ENCODE measurements at regions not wholly inside any gene's neighbourhood (a gene's known extent, or its start where the extent isn't known, plus 50 kb on each side); places are given as distances from the start of the nearest gene placed in this dataset.
"Not testable (repeated sequence)": the region's sequence is repeated elsewhere in the genome, so short reads cannot be mapped to it uniquely, and the experiment has no call there.

- no peaks in the 10 kb centered on the region for H3K27me3 ChIP-seq (replicated peaks; ENCODE audit: insufficient read depth)
- no peak overlapping the region for H3K27ac ChIP-seq
- WGBS: 76% methylated on average over 3 of the region's 3 CpGs
- H3K4me3 ChIP-seq: no peak overlapping the region
- H3K4me1 ChIP-seq (replicated peaks): no peaks in the 10 kb centered on the region
- no peaks in the 10 kb centered on the region for H3K36me3 ChIP-seq
- H3K9me3 ChIP-seq: no peaks in the 10 kb centered on the region
- TF ChIP-seq CTCF (IDR thresholded peaks at IDR 0.05) (no peak), POLR2AphosphoS5 (IDR thresholded peaks at IDR 0.05) (no peak), POLR2A (IDR thresholded peaks at IDR 0.05) (no peak)
- intact Hi-C loops (cut with DNase I): no loop called here
- no peak for DNase-seq (ENCODE audit: low spot score)
Observed at GRCh38 chr7:66460921-66461361, 167.7 kb upstream of the KCTD7 start.

- WGBS: 95% methylated on average over 4 of the region's 4 CpGs
- intact Hi-C loops (cut with DNase I); H3K27me3 ChIP-seq (replicated peaks; ENCODE audit: insufficient read depth); H3K4me3 ChIP-seq; H3K36me3 ChIP-seq; H3K4me1 ChIP-seq (replicated peaks); H3K27ac ChIP-seq; DNase-seq (ENCODE audit: low spot score); H3K9me3 ChIP-seq: not testable (repeated sequence)
Observed at GRCh38 chr7:66461397-66461796, 167.3 kb upstream of the KCTD7 start.

DNA sequence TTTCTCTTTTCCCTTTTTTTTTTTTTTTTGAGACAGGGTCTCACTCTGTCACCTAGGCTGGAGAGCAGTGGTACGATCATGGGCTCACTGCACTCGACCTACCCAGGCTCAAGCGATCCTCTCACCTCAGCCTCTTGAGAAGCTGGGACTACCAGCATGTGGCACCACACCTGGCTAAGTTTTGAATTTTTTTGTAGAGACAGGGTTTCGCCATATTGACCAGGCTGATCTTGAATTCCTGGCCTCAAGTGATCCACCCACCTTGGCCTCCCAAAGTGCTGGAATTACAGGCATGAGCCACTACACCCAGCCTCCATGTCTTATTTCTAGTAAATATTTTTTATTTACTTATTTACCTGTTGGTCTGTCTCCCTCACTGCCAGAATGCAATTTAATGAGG is 165.8 kb upstream of the KCTD7 start:
- WGBS: 99% methylated on average over 4 of the region's 4 CpGs
- H3K4me3 ChIP-seq; DNase-seq (ENCODE audit: low spot score); intact Hi-C loops (cut with DNase I); H3K9me3 ChIP-seq; H3K36me3 ChIP-seq; H3K4me1 ChIP-seq (replicated peaks); H3K27ac ChIP-seq; H3K27me3 ChIP-seq (replicated peaks; ENCODE audit: insufficient read depth): not testable (repeated sequence)

GRCh38 chr7:66464059-66464458 is 164.6 kb upstream of the KCTD7 start:
- Histone ChIP-seq H3K4me1 (replicated peaks) (no peaks in the 10 kb centered on the region), H3K27me3 (replicated peaks; ENCODE audit: insufficient read depth) (no peaks in the 10 kb centered on the region), H3K27ac (no peak overlapping the region), H3K36me3 (no peaks in the 10 kb centered on the region), H3K4me3 (no peak overlapping the region), H3K9me3 (no peaks in the 10 kb centered on the region)
- TF ChIP-seq CTCF (IDR thresholded peaks at IDR 0.05) (no peak), POLR2A (IDR thresholded peaks at IDR 0.05) (no peak), POLR2AphosphoS5 (IDR thresholded peaks at IDR 0.05) (no peak)
- intact Hi-C loops (cut with DNase I): no loop called here
- DNase-seq (ENCODE audit: low spot score): no peak
- WGBS: 95% methylated on average over 6 of the region's 6 CpGs

GRCh38 chr7:66466081-66466600 is 162.5 kb upstream of the KCTD7 start:
- no peak overlapping the region for H3K27ac ChIP-seq
- TF ChIP-seq POLR2AphosphoS5 (IDR thresholded peaks at IDR 0.05): no peak
- TF ChIP-seq POLR2A (IDR thresholded peaks at IDR 0.05): no peak
- TF ChIP-seq CTCF (IDR thresholded peaks at IDR 0.05): no peak
- intact Hi-C loops (cut with DNase I): no loop called here
- H3K9me3 ChIP-seq: no peaks in the 10 kb centered on the region
- H3K4me1 ChIP-seq (replicated peaks): no peaks in the 10 kb centered on the region
- 94% methylated on average over 8 of the region's 8 CpGs for WGBS
- no peaks in the 10 kb centered on the region for H3K27me3 ChIP-seq (replicated peaks; ENCODE audit: insufficient read depth)
- no peak overlapping the region for H3K4me3 ChIP-seq
- no peak for DNase-seq (ENCODE audit: low spot score)
- H3K36me3 ChIP-seq: no peaks in the 10 kb centered on the region

- DNase-seq (ENCODE audit: low spot score): no peak
- Histone ChIP-seq H3K4me3 (no peak overlapping the region), H3K4me1 (replicated peaks) (no peaks in the 10 kb centered on the region), H3K9me3 (no peaks in the 10 kb centered on the region), H3K27ac (no peak overlapping the region), H3K27me3 (replicated peaks; ENCODE audit: insufficient read depth) (no peaks in the 10 kb centered on the region), H3K36me3 (no peaks in the 10 kb centered on the region)
- 96% methylated on average over 2 of the region's 2 CpGs for WGBS
- TF ChIP-seq POLR2AphosphoS5 (IDR thresholded peaks at IDR 0.05) (no peak), CTCF (IDR thresholded peaks at IDR 0.05) (no peak), POLR2A (IDR thresholded peaks at IDR 0.05) (no peak)
- intact Hi-C loops (cut with DNase I): no loop called here
Observed at GRCh38 chr7:66467887-66468286, 160.8 kb upstream of the KCTD7 start.

DNA sequence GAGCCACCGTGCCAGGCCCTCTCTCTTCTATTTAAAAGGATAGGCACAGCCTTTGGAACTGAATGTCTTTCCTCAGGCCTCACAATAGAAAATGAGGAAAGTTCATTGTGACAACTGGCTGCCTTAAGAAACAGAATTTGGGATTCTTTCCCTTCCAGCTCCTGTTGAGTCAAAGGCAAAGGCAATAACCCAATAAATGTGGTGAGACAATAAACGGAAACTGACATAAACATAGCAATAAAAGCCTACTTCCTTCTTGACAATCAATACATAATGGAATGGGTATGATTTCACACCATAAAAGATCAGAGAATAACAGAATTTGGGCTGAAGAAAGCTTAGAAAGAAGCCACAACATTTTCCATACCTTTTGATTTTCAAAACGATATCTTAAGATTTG is 155.6 kb upstream of the KCTD7 start:
- H3K4me3 ChIP-seq; intact Hi-C loops (cut with DNase I); H3K27me3 ChIP-seq (replicated peaks; ENCODE audit: insufficient read depth); H3K9me3 ChIP-seq; DNase-seq (ENCODE audit: low spot score); H3K27ac ChIP-seq; H3K4me1 ChIP-seq (replicated peaks); H3K36me3 ChIP-seq: not testable (repeated sequence)
- 62% methylated on average over 3 of the region's 3 CpGs for WGBS
